ENCODE measurements at regions not wholly inside any gene's neighbourhood (a gene's known extent, or its start where the extent isn't known, plus 50 kb on each side); places are given as distances from the start of the nearest gene placed in this dataset.

DNA sequence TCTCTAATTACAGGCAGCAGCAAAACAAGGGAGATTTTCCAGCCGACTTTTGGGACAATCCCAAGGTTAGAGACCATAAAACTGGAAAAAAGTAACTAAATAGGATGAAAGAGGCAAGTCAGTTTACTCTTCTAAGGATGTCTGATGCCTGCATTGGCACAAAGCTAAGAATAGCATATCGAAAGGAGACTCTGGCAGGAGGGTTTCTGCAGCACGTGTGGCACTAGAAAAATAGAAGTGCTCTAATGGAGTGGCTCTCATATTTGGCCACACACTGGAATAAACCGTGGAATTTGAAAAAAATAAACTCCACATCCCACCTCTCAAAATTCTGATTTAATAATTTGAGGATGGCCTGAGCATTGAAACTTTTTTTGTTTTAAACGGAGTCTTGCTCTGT lies 77.2 kb upstream of the ARSJ start:
- TF ChIP-seq POLR2A (IDR thresholded peaks at IDR 0.05): no peak
- TF ChIP-seq, protein P1, sequence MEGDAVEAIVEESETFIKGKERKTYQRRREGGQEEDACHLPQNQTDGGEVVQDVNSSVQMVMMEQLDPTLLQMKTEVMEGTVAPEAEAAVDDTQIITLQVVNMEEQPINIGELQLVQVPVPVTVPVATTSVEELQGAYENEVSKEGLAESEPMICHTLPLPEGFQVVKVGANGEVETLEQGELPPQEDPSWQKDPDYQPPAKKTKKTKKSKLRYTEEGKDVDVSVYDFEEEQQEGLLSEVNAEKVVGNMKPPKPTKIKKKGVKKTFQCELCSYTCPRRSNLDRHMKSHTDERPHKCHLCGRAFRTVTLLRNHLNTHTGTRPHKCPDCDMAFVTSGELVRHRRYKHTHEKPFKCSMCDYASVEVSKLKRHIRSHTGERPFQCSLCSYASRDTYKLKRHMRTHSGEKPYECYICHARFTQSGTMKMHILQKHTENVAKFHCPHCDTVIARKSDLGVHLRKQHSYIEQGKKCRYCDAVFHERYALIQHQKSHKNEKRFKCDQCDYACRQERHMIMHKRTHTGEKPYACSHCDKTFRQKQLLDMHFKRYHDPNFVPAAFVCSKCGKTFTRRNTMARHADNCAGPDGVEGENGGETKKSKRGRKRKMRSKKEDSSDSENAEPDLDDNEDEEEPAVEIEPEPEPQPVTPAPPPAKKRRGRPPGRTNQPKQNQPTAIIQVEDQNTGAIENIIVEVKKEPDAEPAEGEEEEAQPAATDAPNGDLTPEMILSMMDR (IDR thresholded peaks at IDR 0.05): no peak

All from body of pancreas (tissue), 4 donors.